GM19463 (cell line): ENCODE measurements at regions not wholly inside any gene's neighbourhood (a gene's known extent, or its start where the extent isn't known, plus 50 kb on each side); places are given as distances from the start of the nearest gene placed in this dataset.
"Not testable (repeated sequence)": the region's sequence is repeated elsewhere in the genome, so short reads cannot be mapped to it uniquely, and the experiment has no call there.

Experiments
- ATAC-seq: cut with Tn5 transposase; IDR thresholded peaks from one replicate; pipeline ENCODE4 v1.9.1; 2021; ENCODE audit warnings: mild to moderate bottlenecking, moderate library complexity; ENCODE audit not compliant: unreplicated experiment

- ATAC-seq: not testable (repeated sequence)
Measured at GRCh38 chr2:195228547-195228946, 428.5 kb upstream of the SLC39A10 start.

DNA sequence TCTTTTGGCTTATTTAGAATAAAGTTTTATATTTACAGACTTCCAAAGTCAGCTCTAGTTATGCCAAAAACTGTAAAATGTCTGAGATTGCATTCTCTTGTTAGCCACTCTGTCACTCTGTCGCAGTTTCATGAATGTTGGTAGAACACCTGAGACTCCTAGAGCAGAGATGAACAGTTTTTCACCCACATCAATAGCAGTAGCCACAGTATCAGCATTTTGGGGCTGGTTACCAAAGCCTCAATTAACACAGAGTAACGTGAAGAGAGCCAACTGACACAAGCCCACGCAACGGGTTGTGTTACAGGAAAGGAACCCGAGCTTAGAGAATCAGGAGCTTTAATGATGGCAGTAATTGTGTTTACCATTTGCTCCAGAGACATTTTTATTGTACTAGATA is 443.0 kb upstream of the SLC39A10 start:
- ATAC-seq: no peak

GRCh38 chr2:195212586-195212985 is 444.4 kb upstream of the SLC39A10 start:
- ATAC-seq: no peak

DNA sequence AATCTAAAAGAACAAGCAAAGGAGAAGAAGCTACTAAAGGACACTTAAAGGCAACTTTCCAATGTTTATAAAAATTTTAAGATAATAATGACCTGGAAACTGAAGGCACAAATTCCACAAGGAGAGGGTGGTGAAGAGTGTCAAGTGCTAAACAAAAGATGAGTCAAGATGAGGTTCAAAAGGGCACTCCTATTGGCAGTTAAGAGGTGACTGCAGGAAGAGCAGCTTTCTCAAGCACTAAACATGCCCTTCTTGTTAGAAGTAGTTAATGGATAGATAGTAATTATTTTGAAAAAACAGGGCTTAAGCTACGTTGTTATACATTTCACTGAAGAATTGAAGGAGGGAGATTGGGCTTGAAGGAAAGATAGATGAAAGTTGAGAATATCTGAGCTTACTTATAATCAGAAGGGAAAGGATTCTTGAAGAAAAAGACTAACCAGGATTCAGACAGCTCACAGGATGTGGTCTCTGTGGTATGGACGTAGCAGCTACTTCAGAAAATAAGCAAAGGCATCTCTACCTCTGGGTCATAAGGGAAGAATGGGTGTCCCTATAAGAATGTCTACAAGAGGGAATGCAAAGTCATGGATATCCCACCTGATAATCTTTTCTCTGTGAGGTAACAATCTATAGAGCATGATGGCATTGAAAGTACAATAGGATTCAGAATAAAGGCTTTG is 454.7 kb upstream of the SLC39A10 start:
- ATAC-seq: no peak

DNA sequence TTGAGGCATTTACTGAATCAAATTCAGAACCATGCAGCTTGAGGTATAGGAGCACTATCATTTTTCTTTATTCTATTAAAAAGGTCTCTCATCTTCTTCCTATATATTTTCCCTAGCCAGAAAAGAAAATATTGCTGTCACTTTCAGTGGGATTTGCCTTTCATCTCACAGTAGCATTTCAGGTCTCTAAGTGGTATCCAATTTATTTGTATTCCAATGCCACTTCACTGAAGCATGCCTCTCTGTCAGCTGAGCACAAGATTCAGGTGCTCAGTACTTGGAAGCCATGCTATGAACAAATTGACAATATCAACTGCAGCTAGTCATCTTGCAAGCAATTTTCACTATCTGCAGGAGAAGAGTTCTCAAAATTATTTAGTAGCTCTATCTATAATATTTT is 457.2 kb upstream of the SLC39A10 start:
- ATAC-seq: no peak

DNA sequence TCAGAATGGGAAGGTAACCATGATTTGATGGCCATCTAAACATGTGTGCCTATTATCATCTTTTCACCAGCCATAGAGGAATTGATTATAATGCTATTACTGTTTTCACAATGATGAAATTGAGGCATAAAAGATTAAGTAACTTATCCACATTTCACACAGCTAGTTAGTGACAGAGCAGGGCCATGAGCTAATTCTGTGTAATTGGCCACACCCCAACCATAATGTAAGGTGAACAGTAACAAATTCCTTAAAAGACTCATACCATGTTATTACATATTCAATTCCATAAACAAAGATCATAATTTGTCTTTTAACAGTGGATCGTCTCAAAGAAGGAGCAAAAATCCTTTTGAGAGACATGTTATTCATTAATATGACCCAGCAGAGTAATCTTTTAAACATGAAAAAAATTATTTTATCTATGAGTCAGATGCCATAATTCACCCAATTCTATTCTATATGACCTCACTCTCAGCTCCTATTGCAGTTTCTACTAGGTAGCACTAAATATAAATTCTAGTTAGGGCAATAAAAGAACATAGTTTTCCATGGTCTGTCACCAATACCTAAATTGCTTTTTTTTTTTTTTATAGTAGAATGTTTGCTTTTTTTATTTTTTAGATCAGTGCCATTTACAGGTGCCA is 475.8 kb upstream of the SLC39A10 start:
- ATAC-seq: no peak

DNA sequence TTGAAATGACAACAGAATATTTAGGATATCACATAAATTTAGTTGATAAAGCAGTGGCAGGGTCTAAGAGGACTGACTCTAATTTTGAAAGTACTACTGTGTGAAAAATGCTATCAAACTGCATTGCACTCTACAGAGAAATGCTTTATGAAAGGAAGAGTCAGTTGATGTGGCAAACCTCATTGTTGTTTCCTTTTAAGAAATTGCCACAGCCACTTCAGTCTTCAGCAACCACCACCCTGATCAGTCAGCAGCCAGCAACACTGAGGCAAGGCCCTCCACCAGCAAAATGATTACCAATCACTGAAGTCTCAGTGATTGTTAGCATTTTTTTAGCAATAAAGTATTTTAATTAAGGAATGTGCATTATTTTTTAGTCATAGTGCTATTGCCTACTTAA is 488.7 kb upstream of the SLC39A10 start:
- no peak for ATAC-seq

DNA sequence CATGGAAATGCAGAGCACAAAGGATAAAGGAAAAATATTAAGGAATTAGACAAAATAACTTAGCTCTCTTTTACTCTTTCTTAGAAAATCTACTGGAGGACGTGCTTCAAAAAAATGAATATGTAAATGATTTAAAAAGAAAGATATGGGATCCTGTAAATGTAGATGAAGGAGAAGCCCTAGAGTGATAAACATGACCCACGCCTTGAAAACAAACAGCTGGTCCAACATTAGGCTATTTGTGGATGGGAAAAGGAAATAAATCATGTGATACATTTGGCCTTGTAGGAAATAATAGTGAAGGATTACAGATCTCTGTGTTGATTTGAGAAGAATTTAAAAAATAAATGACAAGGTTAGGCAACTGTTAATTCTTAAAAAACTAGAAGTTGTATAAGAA is 492.1 kb upstream of the SLC39A10 start:
- ATAC-seq: no peak

GRCh38 chr2:195162918-195163317 is 494.1 kb upstream of the SLC39A10 start:
- no peak for ATAC-seq

GRCh38 chr2:195162194-195162593 is 494.8 kb upstream of the SLC39A10 start:
- ATAC-seq: no peak

DNA sequence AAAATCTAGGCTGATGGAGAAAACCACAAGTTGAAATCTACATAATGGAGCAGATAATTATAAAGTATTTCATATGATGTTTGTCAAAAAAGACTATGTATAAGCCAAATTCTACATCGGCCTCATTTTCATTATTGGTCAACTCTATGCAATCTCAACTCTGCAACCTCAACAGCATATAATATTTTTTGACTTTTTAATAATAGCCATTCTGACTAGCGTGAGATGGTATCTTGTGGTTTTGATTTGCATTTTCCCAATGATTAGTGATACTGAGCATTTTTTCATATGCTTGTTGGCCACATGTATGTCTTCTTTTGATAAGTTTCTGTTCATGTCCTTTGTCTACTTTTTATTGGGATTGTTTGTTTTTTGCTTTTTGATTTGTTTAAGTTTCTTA is 496.1 kb upstream of the SLC39A10 start:
- no peak for ATAC-seq

- no peak for ATAC-seq
Measured at GRCh38 chr2:195151711-195152110, 505.3 kb upstream of the SLC39A10 start.

DNA sequence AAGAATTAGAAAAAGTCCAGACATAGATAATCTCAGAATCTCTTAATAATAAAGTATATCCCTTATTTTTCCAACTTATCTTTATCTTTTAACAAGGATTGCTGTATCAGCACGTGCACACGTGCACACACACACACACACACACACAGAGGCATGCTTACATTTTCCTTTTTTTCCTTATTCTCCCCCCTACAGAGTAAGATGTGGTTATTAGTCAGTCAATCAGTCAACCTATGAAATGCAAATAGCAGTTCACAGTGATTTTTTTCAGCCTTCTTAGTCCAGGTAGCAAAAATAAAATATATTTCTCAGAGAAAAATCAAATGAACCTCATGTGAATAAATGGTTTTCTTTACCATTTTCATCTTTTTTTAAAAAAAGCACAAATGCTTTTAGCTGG is 506.2 kb upstream of the SLC39A10 start:
- ATAC-seq: no peak

DNA sequence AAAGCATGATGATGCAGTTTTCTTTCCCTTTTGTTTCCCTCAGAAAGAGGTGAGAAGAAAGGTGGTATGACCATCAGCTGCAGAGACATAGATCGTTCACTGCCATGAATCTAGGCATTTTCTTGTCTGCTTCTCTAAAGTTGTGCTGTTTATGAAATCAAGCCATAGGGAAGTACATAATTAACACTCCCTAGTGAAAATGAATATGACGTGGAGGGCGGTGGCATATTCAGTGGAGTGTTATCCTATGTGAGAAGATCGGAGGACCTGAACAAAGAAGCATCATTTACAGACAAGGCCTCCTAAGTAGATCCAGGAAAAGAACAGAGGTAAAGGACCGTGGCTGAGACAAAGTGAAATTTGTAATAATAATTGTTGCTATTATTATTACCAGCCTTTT is 509.0 kb upstream of the SLC39A10 start:
- no peak for ATAC-seq

- no peak for ATAC-seq
Measured at GRCh38 chr2:195146761-195147541, 510.1 kb upstream of the SLC39A10 start.

DNA sequence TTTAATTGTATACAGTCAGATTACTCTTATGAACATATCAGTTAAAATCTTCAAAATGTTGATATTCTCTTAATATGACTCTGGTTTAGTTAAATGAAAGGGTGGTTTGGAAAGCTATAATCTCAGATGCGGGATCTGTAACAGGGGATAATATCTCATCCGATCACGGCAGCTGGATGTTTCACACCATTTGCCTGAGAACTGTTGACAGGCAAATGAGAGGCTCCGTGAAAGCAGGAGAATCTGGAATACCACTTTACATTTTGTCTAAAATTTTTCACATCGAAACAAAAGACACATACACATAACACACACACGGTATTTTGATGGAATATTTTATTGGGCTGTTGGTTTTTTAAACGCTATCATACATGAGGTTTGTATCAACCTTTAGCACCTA is 518.6 kb upstream of the SLC39A10 start:
- ATAC-seq: no peak

DNA sequence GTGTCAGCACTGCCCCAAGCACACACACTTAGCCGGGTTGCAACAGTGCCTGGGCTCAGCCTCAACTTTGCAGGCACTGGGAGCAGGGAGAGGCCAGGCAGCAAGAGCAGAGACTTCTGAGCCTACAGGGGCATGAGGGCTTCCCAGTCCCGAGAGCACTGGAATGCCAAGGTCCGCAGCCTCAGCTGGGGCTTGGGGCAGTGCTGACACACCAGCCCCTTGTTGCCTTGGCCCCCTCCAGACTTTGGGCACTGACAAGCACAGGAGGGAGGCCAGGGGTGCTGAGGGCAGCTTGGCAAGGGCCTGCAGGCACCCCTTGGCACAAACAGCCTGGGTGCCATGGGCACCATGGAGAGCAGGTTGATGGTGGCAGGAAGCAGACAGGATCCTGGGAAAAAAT is 531.1 kb upstream of the SLC39A10 start:
- not testable (repeated sequence) for ATAC-seq

DNA sequence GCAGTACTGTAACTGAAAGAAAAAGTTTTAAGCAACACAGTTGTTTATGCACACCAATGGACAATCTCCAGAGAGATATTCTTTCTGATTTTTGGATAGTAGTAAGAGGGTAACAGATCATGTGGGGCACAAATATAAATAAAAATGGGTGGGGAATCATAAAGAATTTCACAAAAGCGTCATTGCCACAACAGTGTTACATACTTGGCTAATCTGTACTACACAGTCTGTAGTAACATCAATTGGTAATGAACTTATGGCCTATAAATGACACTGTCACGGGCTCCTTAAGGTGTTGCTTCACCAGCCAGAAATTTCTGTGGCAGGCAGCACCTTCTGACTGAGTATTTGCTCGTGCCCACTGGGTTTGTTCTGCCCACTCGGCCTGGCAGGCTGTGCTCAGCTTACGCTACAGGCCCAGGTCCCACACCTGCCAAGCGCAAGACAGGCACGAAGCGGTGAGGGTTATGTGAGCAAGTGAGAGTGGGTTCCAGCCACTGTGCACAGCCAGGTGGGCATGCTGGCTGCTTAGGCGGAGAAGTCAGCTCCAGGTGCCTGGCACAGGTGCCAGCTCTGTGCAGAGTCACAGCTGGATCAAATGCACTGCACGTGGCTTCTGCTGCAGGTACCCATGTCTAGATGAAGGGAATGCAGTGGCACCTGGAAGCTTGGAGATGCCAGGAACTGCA is 532.5 kb upstream of the SLC39A10 start:
- no peak for ATAC-seq

DNA sequence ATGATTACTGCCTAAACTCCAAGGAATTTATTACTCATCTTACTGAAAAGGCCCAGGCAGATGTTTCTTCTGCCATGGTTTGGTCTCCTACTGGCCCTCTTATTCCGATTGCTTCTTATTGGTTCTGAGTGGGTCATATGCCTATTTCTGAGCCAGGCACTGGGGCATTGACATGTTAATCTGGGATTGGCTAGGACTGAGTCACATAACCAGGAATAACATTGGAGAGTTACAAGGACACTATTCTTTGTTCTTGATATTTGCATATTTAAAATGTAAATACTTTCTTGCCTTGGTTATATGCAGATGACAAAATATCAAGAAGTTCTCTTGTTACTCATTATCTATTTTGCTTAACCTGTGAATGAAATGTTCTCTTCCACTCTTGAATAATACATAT is 534.4 kb upstream of the SLC39A10 start:
- no peak for ATAC-seq

- ATAC-seq: no peak
Measured at GRCh38 chr2:195121341-195121740, 535.7 kb upstream of the SLC39A10 start.

- no peak for ATAC-seq
Measured at GRCh38 chr2:195119231-195119630, 537.8 kb upstream of the SLC39A10 start.
